T-helper 17 cell (primary cell): ENCODE measurements at regions not wholly inside any gene's neighbourhood (a gene's known extent, or its start where the extent isn't known, plus 50 kb on each side); places are given as distances from the start of the nearest gene placed in this dataset.

Experiments
- ATAC-seq: fragments of 150-1000 bp; cut with Tn5 transposase; 2 replicates; pipeline ENCODE4 v1.10.0; 2021; ENCODE audit warnings: mild to moderate bottlenecking, moderate library complexity
- DNase-seq, 3 donors: peaks; one replicate each; pipeline versions ENCODE4 v3.0.0 to v3.0.0-alpha.2; 2020 to 2021
- H3K9me3 ChIP-seq: one replicate; pipeline ENCODE4 v1.7.0; 2013; ENCODE audit warnings: low read length, mild to moderate bottlenecking; ENCODE audit not compliant: control insufficient read depth, poor library complexity, severe bottlenecking
- H3K27ac Mint-ChIP-seq: one replicate; pipeline ENCODE4 v1.8.0; 2022; ENCODE audit warnings: mild to moderate bottlenecking, moderate library complexity, mixed read lengths
- H3K27me3 Mint-ChIP-seq: one replicate; pipeline ENCODE4 v1.8.0; 2022; ENCODE audit warnings: mixed read lengths
- H3K36me3 Mint-ChIP-seq: one replicate; pipeline ENCODE4 v1.8.0; 2022; ENCODE audit warnings: low read depth, mixed read lengths
- H3K4me1 Mint-ChIP-seq: one replicate; pipeline ENCODE4 v1.8.0; 2022; ENCODE audit warnings: mild to moderate bottlenecking, mixed read lengths
- H3K4me3 Mint-ChIP-seq: one replicate; pipeline ENCODE4 v1.8.0; 2022; ENCODE audit warnings: mild to moderate bottlenecking, moderate library complexity, mixed read lengths

DNA sequence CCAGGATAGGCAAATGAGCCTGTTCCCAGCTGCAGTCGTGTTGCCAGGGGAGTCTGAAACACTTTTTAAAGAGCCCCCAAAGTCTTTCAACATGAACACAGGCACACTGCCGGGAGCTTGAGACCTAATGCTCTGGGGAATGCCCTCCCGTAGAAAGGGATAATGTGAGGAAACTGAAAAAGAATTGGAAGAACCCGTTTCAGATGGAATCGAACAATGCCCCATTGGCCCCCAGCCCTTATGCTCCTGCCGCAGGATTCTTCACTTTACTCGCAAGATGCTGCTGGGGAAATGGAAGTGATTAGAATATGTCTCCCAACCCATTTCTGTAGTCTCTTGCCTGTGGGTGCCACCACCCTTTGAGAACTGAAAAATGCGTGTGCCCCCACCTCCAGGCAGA lies 136.3 kb upstream of the GATA6 start:
- H3K27me3 Mint-ChIP-seq: peaks cover 7% of the 10 kb centered on the region
- no peaks in the 10 kb centered on the region for H3K4me1 Mint-ChIP-seq
- H3K36me3 Mint-ChIP-seq: no peaks in the 10 kb centered on the region
- no peaks in the 10 kb centered on the region for H3K9me3 ChIP-seq
- DNase-seq (no peak), ATAC-seq (no peak)
- no peak overlapping the region for H3K4me3 Mint-ChIP-seq
- H3K27ac Mint-ChIP-seq: no peak overlapping the region

DNA sequence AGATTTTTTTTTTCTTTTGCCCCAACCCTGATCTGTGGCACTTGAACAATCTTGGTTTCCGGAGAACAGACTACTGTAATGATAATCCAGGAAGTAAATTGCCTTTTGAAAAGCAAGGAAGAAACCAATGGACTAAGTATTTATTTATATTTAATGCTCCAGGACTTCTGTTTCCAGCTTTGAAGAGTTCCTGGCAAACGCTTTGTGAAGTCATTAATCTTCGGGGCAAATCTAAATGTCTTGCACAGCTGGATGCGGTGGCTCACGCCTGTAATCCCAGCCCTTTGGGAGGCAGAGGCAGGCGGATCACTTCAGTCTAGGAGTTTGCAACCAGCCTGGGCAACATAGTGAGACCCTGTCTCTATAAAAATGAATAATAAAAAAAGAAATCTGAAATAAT lies 135.1 kb upstream of the GATA6 start:
- Mint-ChIP-seq H3K4me1 (no peaks in the 10 kb centered on the region), H3K27ac (no peak overlapping the region), H3K4me3 (no peak overlapping the region), H3K36me3 (no peaks in the 10 kb centered on the region), H3K27me3 (peaks cover 7% of the 10 kb centered on the region)
- H3K9me3 ChIP-seq: no peaks in the 10 kb centered on the region
- ATAC-seq (no peak), DNase-seq (no peak)

DNA sequence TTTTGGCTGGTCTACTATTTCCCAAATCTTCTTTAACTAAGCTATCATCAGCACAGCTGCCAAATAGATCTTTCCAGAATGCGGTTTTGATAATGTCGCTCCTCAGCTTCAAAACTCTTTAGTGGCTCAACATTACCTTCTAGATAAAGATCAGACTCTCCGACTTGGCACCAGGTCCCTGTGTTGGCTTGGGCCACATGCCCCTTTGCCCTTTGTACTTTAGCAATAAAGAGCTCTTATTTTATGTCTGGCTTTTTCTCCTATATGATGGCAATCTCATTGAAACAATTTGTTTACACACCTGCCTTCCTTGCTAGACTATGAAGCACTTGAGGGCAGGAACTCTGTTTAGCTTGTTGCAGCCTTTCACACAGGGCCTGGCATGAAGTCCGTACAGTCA lies 128.9 kb upstream of the GATA6 start:
- H3K9me3 ChIP-seq: no peaks in the 10 kb centered on the region
- ATAC-seq (no peak), DNase-seq (no peak)
- Mint-ChIP-seq H3K27ac (no peak overlapping the region), H3K4me3 (no peak overlapping the region), H3K4me1 (no peaks in the 10 kb centered on the region), H3K27me3 (peaks cover 23% of the 10 kb centered on the region), H3K36me3 (no peaks in the 10 kb centered on the region)

DNA sequence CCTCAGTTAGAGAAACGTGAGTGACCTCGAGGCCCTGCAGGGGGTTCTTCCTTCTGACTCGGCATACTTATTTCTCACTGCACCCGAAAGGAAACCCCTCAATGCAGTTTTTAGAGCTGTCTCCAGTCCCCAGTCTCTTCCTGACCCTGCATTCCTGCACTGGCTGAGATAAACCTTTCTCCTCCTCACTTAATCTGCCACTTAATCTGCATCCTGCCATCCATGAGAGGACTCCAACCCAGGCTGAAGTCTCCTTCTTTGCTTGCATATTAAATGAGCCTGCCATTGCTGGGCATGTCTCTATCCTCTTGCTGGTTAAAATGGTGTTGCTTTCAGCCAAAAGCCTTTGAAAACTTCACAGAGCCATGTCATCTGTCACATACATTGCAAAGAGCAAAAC lies 125.6 kb upstream of the GATA6 start:
- no peak overlapping the region for H3K27ac Mint-ChIP-seq
- no peaks in the 10 kb centered on the region for H3K9me3 ChIP-seq
- no peak for DNase-seq
- H3K4me3 Mint-ChIP-seq: no peak overlapping the region
- H3K4me1 Mint-ChIP-seq: no peaks in the 10 kb centered on the region
- no peak for ATAC-seq
- H3K27me3 Mint-ChIP-seq: peaks cover 23% of the 10 kb centered on the region
- H3K36me3 Mint-ChIP-seq: no peaks in the 10 kb centered on the region

DNA sequence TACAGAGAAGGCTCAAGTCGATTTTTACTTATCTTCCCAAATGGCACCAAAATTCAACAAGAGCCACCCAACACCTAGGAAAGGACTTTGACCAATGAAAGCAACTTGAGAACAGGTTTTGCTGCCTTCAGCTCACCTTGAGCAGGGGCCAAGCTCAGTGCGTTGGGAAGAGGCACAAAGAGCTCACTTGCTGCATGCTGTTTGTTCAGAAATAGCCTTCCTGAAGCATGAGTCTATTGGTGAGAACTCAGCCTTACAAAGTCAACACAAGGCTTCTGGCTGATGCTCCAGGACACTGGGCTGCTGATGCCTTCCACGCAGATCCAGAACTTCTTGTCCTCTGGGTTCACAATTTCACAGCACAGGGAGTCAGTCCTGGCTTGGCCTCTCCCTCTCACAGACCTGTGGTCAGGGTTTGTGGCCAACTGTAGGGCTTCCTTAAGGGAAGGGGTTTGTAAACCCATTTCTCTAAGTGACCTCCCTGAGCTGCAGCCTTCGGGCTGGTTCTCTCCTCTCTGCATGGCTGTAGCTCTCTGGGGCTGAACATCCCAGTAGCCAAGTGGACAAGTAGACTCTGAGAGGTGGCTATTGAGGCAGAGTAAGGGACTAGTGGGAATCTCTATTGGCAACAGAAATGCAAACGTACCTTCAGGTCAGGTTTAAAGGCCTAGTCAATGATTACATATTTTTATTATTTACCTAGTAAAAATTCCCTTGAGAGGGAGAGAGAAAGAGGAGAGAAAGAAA lies 124.7 kb upstream of the GATA6 start:
- no peaks in the 10 kb centered on the region for H3K36me3 Mint-ChIP-seq

DNA sequence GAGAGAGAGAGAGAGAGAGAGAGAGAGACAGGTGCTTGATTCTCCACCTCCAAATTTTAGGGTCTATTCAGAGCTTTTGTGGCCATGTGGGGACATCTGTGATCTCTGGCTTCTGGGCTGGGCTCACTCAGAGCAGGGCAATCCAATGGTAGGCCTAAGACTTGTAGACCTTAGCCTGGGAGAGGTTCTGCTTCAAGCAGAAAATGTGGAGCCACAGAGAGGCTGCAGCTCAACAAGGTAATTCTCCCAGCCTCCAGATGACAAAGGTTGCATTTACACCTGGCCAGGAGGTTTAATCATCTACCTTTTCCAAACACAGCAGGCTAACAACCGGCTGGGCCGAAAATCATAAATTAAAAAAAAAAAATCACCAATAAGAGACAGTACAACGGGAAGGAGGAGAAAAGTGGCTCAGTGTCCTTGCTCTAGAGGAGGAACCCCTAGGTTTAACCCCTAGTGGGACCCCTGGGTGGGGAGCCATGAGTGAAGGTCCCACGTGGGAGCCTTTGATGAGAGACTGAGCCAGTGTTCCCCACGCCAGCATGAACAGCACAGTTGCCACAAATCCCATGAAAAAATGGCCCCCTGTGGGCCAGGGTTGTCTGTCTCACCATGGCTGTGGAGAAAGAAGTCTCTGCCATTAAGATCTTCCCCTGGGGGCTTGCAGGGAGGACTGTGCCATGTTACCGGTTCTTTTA lies 124.0 kb upstream of the GATA6 start:
- H3K27ac Mint-ChIP-seq: no peak overlapping the region
- DNase-seq (no peak), ATAC-seq (no peak)
- no peaks in the 10 kb centered on the region for H3K9me3 ChIP-seq
- no peaks in the 10 kb centered on the region for H3K36me3 Mint-ChIP-seq
- no peaks in the 10 kb centered on the region for H3K4me1 Mint-ChIP-seq
- H3K4me3 Mint-ChIP-seq: no peak overlapping the region
- peaks cover 16% of the 10 kb centered on the region for H3K27me3 Mint-ChIP-seq

More for the DNA sequence above, 124.7 kb upstream of the GATA6 start:
- Mint-ChIP-seq H3K4me3 (no peak overlapping the region), H3K4me1 (no peaks in the 10 kb centered on the region), H3K27ac (no peak overlapping the region), H3K27me3 (peaks cover 23% of the 10 kb centered on the region)
- no peaks in the 10 kb centered on the region for H3K9me3 ChIP-seq
- ATAC-seq (no peak), DNase-seq (no peak)

DNA sequence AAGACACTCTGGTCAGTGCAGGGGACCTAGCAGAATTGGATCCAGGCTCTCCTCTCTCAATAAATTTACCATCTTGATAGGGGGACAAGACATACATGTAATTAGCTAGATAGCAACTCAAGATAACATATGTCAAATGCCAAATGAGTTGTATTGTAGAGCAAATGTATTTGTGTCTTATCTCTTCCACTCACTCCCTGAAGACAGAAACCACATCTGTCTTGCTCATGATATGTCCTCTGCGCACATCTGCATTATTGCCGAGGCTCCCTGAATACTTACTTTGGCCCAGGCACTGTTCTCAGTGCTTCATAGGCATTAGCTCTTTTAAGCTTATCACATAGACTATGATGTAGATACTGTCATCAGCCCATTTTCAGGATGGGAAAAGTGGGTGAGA lies 122.9 kb upstream of the GATA6 start:
- Mint-ChIP-seq H3K4me3 (no peak overlapping the region), H3K4me1 (no peaks in the 10 kb centered on the region), H3K27me3 (peaks cover 12% of the 10 kb centered on the region), H3K36me3 (no peaks in the 10 kb centered on the region), H3K27ac (no peak overlapping the region)
- ATAC-seq (no peak), DNase-seq (no peak)
- no peaks in the 10 kb centered on the region for H3K9me3 ChIP-seq

DNA sequence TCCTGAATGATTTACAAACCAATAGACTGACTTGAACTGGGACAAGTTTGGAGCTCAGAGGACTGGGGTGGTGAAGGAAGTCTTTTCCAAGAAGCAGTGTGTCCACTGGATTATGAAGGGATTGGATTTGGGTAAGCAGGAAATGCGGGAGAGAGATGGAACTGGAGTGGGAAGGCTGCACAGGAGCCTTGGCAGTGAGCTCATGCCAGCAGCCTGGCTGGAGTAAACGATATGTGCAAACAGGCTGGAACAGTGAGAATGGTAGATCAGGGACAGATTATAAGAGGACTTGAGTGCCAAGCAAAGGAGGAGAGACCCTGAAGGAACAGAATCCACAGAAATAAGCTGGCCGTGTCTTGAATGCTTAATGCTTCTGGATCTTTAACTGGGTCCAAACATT lies 121.9 kb upstream of the GATA6 start:
- ATAC-seq: no peak
- peaks cover 12% of the 10 kb centered on the region for H3K27me3 Mint-ChIP-seq
- H3K9me3 ChIP-seq: no peaks in the 10 kb centered on the region
- no peak for DNase-seq
- H3K4me3 Mint-ChIP-seq: no peak overlapping the region
- no peak overlapping the region for H3K27ac Mint-ChIP-seq
- H3K4me1 Mint-ChIP-seq: no peaks in the 10 kb centered on the region
- no peaks in the 10 kb centered on the region for H3K36me3 Mint-ChIP-seq

DNA sequence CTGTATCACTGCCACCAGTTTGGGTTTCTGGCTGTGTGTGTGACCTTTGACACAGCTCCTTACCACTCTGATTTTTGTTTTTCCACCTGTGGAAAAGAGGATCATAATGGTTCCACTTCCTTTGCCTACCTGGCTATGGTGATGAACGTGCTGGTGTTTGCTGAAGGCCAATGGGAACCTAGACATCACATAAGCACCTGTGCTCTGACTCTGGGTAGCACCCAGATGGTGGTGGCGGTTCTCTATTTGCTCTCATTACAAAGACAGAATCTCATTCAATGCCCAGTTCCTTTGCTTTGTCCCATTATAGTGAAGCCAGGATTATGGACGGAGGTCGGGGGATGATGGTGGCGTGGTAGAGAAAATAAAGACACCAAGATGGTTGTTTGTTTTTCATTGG lies 121.2 kb upstream of the GATA6 start:
- no peaks in the 10 kb centered on the region for H3K9me3 ChIP-seq
- Mint-ChIP-seq H3K27me3 (peaks cover 6% of the 10 kb centered on the region), H3K36me3 (no peaks in the 10 kb centered on the region), H3K27ac (no peak overlapping the region), H3K4me3 (no peak overlapping the region), H3K4me1 (no peaks in the 10 kb centered on the region)
- DNase-seq (no peak), ATAC-seq (no peak)

DNA sequence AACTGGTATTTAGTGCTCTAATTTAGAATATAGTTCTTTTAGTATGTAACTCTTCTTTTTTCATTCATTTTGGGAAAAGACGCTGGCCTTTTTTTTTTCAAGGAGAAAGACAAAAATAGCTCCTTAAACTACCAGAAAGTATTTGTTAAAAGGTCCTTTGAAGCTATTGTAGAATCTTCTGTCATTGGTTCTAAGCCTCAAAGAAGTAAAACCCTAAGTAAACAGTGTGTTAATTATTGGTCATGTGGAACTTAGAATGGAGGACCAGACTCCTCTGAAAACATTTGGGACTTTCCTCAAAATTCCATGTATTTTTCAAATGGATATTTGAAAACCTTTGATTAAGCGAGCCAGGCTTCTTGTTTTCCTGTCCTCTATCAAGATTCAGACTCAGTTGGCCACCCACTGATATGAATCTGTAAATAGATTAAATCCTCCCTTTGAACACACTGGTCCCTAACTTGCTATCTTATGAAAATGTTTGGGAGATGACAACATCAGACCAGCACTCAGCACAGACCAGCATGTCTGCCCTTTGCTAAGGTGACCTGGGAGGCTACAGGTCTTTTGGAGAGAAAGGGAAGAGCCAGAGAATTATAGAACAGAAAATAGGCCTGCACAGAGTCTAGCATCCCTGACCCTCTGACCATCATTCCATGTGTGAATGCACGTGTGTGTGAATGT lies 120.3 kb upstream of the GATA6 start:
- H3K9me3 ChIP-seq: no peaks in the 10 kb centered on the region
- DNase-seq (no peak), ATAC-seq (no peak)
- Mint-ChIP-seq H3K4me1 (no peaks in the 10 kb centered on the region), H3K27ac (no peak overlapping the region), H3K36me3 (no peaks in the 10 kb centered on the region), H3K4me3 (no peak overlapping the region), H3K27me3 (peaks cover 6% of the 10 kb centered on the region)

DNA sequence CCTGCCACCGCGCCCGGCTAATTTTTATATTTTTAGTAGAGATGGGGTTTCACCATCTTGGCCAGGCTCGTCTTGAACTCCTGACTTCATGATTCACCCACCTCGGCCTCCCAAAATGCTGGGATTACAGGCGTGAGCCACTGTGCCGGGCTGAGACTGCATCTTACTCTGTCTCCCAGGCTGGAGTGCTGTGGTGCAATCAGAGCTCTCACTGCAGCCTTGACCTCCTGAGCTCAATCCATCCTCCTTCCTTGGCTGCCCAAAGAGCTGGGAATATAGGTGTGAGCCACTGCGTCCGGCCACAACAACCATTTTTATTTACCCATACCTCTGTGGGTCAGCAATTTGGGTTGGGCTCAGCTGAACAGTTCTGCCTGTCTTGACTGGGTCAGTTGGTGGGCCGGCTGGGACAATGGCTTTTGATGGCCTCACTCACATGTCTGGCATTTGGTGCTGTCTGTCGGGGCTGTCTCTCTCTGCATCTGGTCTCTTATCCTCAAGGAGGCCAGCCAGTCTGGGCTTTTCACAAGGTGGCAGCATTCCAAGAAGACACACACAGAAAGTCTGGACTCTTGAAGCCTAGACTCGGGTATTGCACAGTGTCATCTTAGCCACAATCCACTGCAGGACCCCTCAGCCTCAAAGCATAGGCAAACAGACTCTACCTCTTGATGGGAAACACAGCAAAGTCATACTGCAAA lies 116.8 kb upstream of the GATA6 start:
- DNase-seq (no peak), ATAC-seq (no peak)
- H3K4me1 Mint-ChIP-seq: no peaks in the 10 kb centered on the region
- H3K27ac Mint-ChIP-seq: no peak overlapping the region
- H3K9me3 ChIP-seq: no peaks in the 10 kb centered on the region
- H3K4me3 Mint-ChIP-seq: no peak overlapping the region
- H3K36me3 Mint-ChIP-seq: no peaks in the 10 kb centered on the region
- no peaks in the 10 kb centered on the region for H3K27me3 Mint-ChIP-seq

DNA sequence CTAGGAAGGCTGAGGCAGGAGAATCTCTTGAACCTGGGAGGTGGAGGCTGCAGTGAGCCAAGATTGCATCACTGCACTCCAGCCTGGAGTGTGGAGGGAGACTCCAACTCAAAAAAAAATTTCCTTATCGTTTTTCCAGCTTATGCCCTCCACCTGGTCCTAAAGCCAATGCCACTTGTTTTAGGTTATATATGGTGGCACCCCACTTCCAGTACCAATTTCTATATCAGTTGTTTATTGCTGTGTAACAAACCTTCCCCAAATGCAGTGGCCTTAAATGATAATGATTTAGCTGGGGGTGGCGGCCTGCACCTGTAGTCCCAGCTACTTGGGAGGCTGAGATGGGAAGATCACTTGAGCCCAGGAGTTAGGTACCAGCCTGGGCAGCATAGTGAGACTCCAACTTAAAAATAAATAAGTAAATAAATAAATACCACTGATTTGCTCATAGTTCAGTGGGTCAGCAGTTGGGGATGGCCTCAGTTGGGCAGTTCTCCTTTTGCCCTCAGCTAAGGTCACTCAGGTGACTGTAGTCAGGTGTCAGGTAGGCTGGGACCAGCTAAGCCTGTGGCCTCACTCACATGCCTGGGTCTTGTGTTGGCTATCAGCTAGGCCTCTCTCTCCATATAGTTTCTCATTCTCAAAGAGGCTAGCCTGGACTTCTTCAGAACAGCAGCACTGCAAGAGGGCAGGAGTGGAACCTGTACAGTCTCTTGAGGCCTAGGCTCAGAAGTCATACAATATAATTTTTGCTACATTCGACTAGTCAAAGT lies 113.7 kb upstream of the GATA6 start:
- Mint-ChIP-seq H3K4me1 (no peaks in the 10 kb centered on the region), H3K27ac (no peak overlapping the region), H3K4me3 (no peak overlapping the region), H3K27me3 (no peaks in the 10 kb centered on the region), H3K36me3 (no peaks in the 10 kb centered on the region)
- no peak for ATAC-seq
- no peak for DNase-seq
- no peaks in the 10 kb centered on the region for H3K9me3 ChIP-seq

DNA sequence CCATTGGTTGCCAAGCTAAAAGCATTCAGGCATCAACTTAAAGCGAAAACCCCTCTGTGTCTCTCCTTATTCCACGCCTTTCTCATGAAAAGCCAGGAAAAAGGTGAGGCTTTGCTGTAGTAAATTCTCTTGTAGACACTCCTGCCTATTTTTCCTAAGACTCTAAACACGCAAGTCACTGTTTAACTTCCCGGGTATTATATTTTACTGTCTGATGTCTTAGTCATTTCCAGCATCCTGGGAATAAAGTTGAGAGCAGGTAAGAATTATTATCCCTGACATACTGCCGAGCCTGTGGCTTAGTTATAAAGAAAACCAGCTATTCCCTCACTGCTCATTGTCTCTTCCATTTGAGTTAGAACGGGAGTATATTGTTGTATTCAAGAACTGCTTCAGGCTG lies 112.4 kb upstream of the GATA6 start:
- ATAC-seq (no peak), DNase-seq (no peak)
- H3K4me1 Mint-ChIP-seq: no peaks in the 10 kb centered on the region
- H3K9me3 ChIP-seq: no peaks in the 10 kb centered on the region
- H3K27ac Mint-ChIP-seq: no peak overlapping the region
- H3K27me3 Mint-ChIP-seq: no peaks in the 10 kb centered on the region
- H3K36me3 Mint-ChIP-seq: no peaks in the 10 kb centered on the region
- H3K4me3 Mint-ChIP-seq: no peak overlapping the region
